HepG2 (cell line): ENCODE measurements at regions not wholly inside any gene's neighbourhood (a gene's known extent, or its start where the extent isn't known, plus 50 kb on each side); places are given as distances from the start of the nearest gene placed in this dataset.

ENCODE experiments used
- ATAC-seq: fragments of 200-7000 bp; cut with Tn5 transposase; 3 replicates; pipeline ENCODE4 v1.9.1; 2020; ENCODE audit warnings: mild to moderate bottlenecking, moderate library complexity
- BruUV-seq: library from RNA; stranded (reverse); fragments of 400-500 nt; replicated peaks from 2 replicates; lab custom pipeline; 2021; lab: Mats Ljungman, UMichigan
- CTCF ChIA-PET: fragments of 300-600 bp; formaldehyde crosslinking; extraction: SDS; loops from one replicate; lab custom pipeline; 2021; ENCODE audit warnings: low total read pairs, inconsistent platforms, low intra/inter-chr PET ratio; lab: Yijun Ruan, JAX
- POLR2A ChIA-PET: fragments of 350-600 bp; sonication (Branson Sonifier 250); formaldehyde crosslinking; loops from one replicate; lab custom pipeline; 2020; ENCODE audit warnings: antibody characterized with exemption, inconsistent platforms; lab: Yijun Ruan, JAX
- DNase-seq: peaks from one replicate; pipeline ENCODE4 v3.0.0-alpha.2; 2015; ENCODE audit warnings: low spot score
- FAIRE-seq: peaks from 3 replicates; lab custom pipeline; 2011; peaks lifted over from hg19 to GRCh38; lab: Jason Lieb, UNC
- H2AFZ ChIP-seq: one replicate; pipeline ENCODE4 v1.6.1; 2011; ENCODE audit warnings: low read length, inconsistent platforms
- H3K27ac ChIP-seq: fragments of 300-600 bp; 3 replicates; pipeline ENCODE4 v1.8.0; 2011; ENCODE audit warnings: mixed run types, mild to moderate bottlenecking, mixed read lengths, low read length, inconsistent platforms; ENCODE audit not compliant: insufficient read depth; ENCODE audit errors: extremely low read length
- H3K27me3 ChIP-seq, 2 experiments: fragments of 200-600 bp in 1 of 2; 2 replicates in 1 of 2; 3 replicates in 1 of 2; pipeline versions ENCODE4 v1.6.0 to v1.8.0; 2011; ENCODE audit warnings: low read length in 2 of 2, mild to moderate bottlenecking in 2 of 2, moderate library complexity in 2 of 2, inconsistent platforms in 1 of 2; ENCODE audit not compliant: insufficient read depth in 2 of 2, control insufficient read depth in 1 of 2
- H3K36me3 ChIP-seq, 2 experiments: fragments of 200-600 bp in 1 of 2; replicated peaks in 1 of 2; 2 replicates in 1 of 2; 3 replicates in 1 of 2; pipeline versions ENCODE4 v1.5.1 to v1.8.0; 2011; ENCODE audit warnings: low read length in 2 of 2, inconsistent platforms in 1 of 2; ENCODE audit not compliant: insufficient read depth in 2 of 2, control insufficient read depth in 1 of 2
- H3K4me1 ChIP-seq: 2 replicates; pipeline ENCODE4 v1.5.1; 2012; ENCODE audit warnings: low read length, inconsistent platforms; ENCODE audit not compliant: insufficient read depth
- H3K4me2 ChIP-seq: 2 replicates; pipeline ENCODE4 v1.6.0; 2011; ENCODE audit warnings: low read depth, low read length, inconsistent platforms
- H3K4me3 ChIP-seq, 3 experiments: fragments of 200-600 bp in 1 of 3; sonication (generic), shearing (Covaris generic) in 1 of 3; replicated peaks in 1 of 3; 2 replicates each; pipeline ENCODE4 v1.5.1; 2011 to 2016; ENCODE audit warnings: low read length in 3 of 3, inconsistent platforms in 2 of 3, low read depth in 2 of 3, mild to moderate bottlenecking in 2 of 3, control low read depth in 1 of 3, mixed read lengths in 1 of 3; ENCODE audit not compliant: insufficient read depth in 1 of 3
- H3K79me2 ChIP-seq: one replicate; pipeline ENCODE4 v1.6.1; 2011; ENCODE audit warnings: low read length, inconsistent platforms; ENCODE audit not compliant: insufficient read depth
- H3K9ac ChIP-seq: 2 replicates; pipeline ENCODE4 v1.6.0; 2011; ENCODE audit warnings: mild to moderate bottlenecking, low read depth, low read length, inconsistent platforms; ENCODE audit not compliant: insufficient read depth
- H3K9me3 ChIP-seq: 2 replicates; pipeline ENCODE4 v1.5.1; 2012; ENCODE audit warnings: mild to moderate bottlenecking, low read length
- H4K20me1 ChIP-seq: 2 replicates; pipeline ENCODE4 v1.6.0; 2011; ENCODE audit warnings: inconsistent platforms, mild to moderate bottlenecking, low read length, moderate library complexity; ENCODE audit not compliant: insufficient read depth
- BCL6 ChIP-seq: IDR thresholded peaks from 2 replicates; pipeline ENCODE4 v1.6.1; 2016; ENCODE audit warnings: missing genetic modification reagents, missing compliant biosample characterization
- FOXC1 ChIP-seq: sonication (generic); formaldehyde crosslinking; IDR thresholded peaks from 2 replicates; pipeline ENCODE4 v1.8.0; 2022; ENCODE audit warnings: mild to moderate bottlenecking, missing genetic modification reagents, borderline replicate concordance
- NKX3-1 ChIP-seq: sonication (generic); formaldehyde crosslinking; IDR thresholded peaks from 2 replicates; pipeline ENCODE4 v1.5.0; 2020; ENCODE audit warnings: missing genetic modification reagents
- PAF1 ChIP-seq: IDR thresholded peaks from 2 replicates; pipeline ENCODE4 v1.6.1; 2016; ENCODE audit warnings: missing genetic modification reagents, missing compliant biosample characterization
- RNF2 ChIP-seq: fragments of 450-650 bp; conservative IDR thresholded peaks from 2 replicates; pipeline ENCODE4 v1.6.1; 2016; ENCODE audit warnings: low read depth
- XBP1 ChIP-seq: sonication (generic); formaldehyde crosslinking; IDR thresholded peaks from 2 replicates; pipeline ENCODE4 v1.5.0; 2020; ENCODE audit warnings: missing genetic modification reagents
- XRCC5 ChIP-seq: fragments of 200-400 bp; formaldehyde crosslinking; optimal IDR thresholded peaks from 2 replicates; pipeline ENCODE3; 2017; ENCODE audit warnings: mild to moderate bottlenecking, low read length
- YEATS4 ChIP-seq: sonication (generic); formaldehyde crosslinking; IDR thresholded peaks from 2 replicates; pipeline ENCODE4 v1.4.0; 2020; ENCODE audit warnings: missing genetic modification reagents, borderline replicate concordance
- ZNF512 ChIP-seq: sonication (generic); formaldehyde crosslinking; IDR thresholded peaks from 2 replicates; pipeline ENCODE4 v1.4.0; 2020; ENCODE audit warnings: mild to moderate bottlenecking, missing genetic modification reagents
- ZNF766 ChIP-seq: sonication (generic); formaldehyde crosslinking; IDR thresholded peaks from 2 replicates; pipeline ENCODE4 v1.5.0; 2020; ENCODE audit warnings: missing genetic modification reagents, borderline replicate concordance
- ZSCAN30 ChIP-seq: sonication (generic); formaldehyde crosslinking; IDR thresholded peaks from 2 replicates; pipeline ENCODE4 v1.5.0; 2020; ENCODE audit warnings: mild to moderate bottlenecking, missing genetic modification reagents
- ZSCAN31 ChIP-seq: sonication (generic); formaldehyde crosslinking; IDR thresholded peaks from 2 replicates; pipeline ENCODE4 v1.5.0; 2020; ENCODE audit warnings: low read depth, mild to moderate bottlenecking, missing genetic modification reagents
- WGBS: methylation state at CpG from one replicate; pipeline ENCODE4 v1.1.6; 2017; ENCODE audit warnings: low lambda C conversion rate; 5-methylcytosine and 5-hydroxymethylcytosine counted together
- in situ Hi-C: cut with HindIII; loops from 2 replicates; pipeline ENCODE4 v1.10.0; 2017; ENCODE audit warnings: low pct_unique_long_range_greater_than_20kb; ENCODE audit not compliant: extremely low pct_ligation_motif_present
- intact Hi-C: fragments of 100-400 bp; cut with micrococcal nuclease; formaldehyde crosslinking; loops from one replicate; pipeline ENCODE4 v1.10.0; 2022; ENCODE audit not compliant: unreplicated experiment

GRCh38 chr4:29005838-29006237 is 1714.3 kb upstream of the PCDH7 start:
- DNase-seq: no peak
- Histone ChIP-seq H3K9ac (no peak overlapping the region), H3K4me1 (no peaks in the 10 kb centered on the region), H4K20me1 (no peaks in the 10 kb centered on the region), H3K4me3 (no peak overlapping the region), H3K9me3 (peaks cover 82% of the 10 kb centered on the region), H3K4me2 (no peak overlapping the region), H3K36me3 (no peaks in the 10 kb centered on the region), H3K27me3 (no peaks in the 10 kb centered on the region), H3K27ac (no peak overlapping the region), H2AFZ (no peak overlapping the region), H3K79me2 (no peaks in the 10 kb centered on the region)
- intact Hi-C loops: no loop called here
- ChIA-PET CTCF (no interaction called here), POLR2A (no interaction called here)
- no peak for ATAC-seq
- WGBS: 20% methylated on average over 4 of the region's 4 CpGs
- FAIRE-seq: no peak
- BruUV-seq: no TSS peak
- in situ Hi-C loops: no loop called here
- TF ChIP-seq NKX3-1 (no peak), XRCC5 (no peak), BCL6 (CRISPR knock-in tag) (no peak), RNF2 (no peak), ZSCAN31 (CRISPR knock-in tag) (no peak), XBP1 (CRISPR knock-in tag) (no peak), PAF1 (no peak), YEATS4 (no peak)

- Histone ChIP-seq H3K4me2 (no peak overlapping the region), H3K9me3 (peaks cover 77% of the 10 kb centered on the region), H3K79me2 (no peaks in the 10 kb centered on the region), H3K4me3 (no peak overlapping the region), H3K9ac (no peak overlapping the region), H3K27me3 (no peaks in the 10 kb centered on the region), H3K4me1 (no peaks in the 10 kb centered on the region), H3K27ac (no peak overlapping the region), H3K36me3 (no peaks in the 10 kb centered on the region), H2AFZ (no peak overlapping the region), H4K20me1 (no peaks in the 10 kb centered on the region)
- POLR2A ChIA-PET: no interaction called here
- DNase-seq (no peak), ATAC-seq (no peak), FAIRE-seq (no peak)
- no peak for TF ChIP-seq ZNF766 (CRISPR knock-in tag)
- no peak for TF ChIP-seq ZNF512 (CRISPR knock-in tag)
- TF ChIP-seq FOXC1: no peak
- no peak for TF ChIP-seq ZSCAN30 (CRISPR knock-in tag)
- intact Hi-C loops (no loop called here), in situ Hi-C loops (no loop called here)
- 1% methylated on average over 5 of the region's 5 CpGs for WGBS
- no TSS peak for BruUV-seq
- CTCF ChIA-PET: no interaction called here
Measured at GRCh38 chr4:29009908-29010307, 1710.3 kb upstream of the PCDH7 start.
